ENCODE measurements at regions not wholly inside any gene's neighbourhood (a gene's known extent, or its start where the extent isn't known, plus 50 kb on each side); places are given as distances from the start of the nearest gene placed in this dataset.

GRCh38 chr6:168374541-168375071, 55.0 kb upstream of the DACT2 start:
- peaks cover 0 to 24% (median 12%) of the 10 kb centered on the region in 4 donors for H3K4me1 ChIP-seq
- no peak overlapping the region for H3K27ac ChIP-seq
- DNase-seq = no peak
- H3K4me3 ChIP-seq = no peak overlapping the region
- H3K27me3 ChIP-seq = no peaks in the 10 kb centered on the region
- TF ChIP-seq CTCF (IDR thresholded peaks at IDR 0.05) (no peak), POLR2A (IDR thresholded peaks at IDR 0.05) (no peak), POLR2AphosphoS5 (IDR thresholded peaks at IDR 0.05) (no peak), EP300 (IDR thresholded peaks at IDR 0.05) (no peak)
- intact Hi-C loops (cut with DNase I; ENCODE audit: low total_unique reads) = loop anchor here (5.0 kb wide), 1 partner anchor 508 kb away; no protein-coding TSS in a partner anchor
- H3K9me3 ChIP-seq = no peaks in the 10 kb centered on the region
- H3K36me3 ChIP-seq = no peaks in the 10 kb centered on the region
- 86 to 90% (median 88%) methylated on average over 14 to 15 of the region's 15 CpGs for WGBS, 5 donors

DNA sequence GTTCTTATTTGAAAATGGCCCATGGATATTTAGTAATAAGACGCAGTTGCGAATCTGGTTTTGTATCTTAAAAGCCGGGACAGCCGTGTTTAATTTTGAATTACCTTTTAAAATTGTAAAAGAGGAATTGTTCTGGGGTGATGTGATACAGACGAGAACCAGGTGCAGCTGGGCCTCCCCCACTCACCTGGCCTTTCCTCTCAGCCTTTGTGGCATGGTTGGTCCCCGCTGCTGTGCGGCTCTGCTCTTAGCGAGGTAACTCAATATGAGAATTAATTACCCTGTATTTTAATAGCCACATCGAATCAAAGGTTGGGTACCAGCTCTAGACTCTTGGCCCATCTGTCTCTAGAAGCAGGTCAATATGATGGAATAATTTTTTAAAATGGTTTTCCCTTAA, 56.5 kb upstream of the DACT2 start:
- no peaks in the 10 kb centered on the region for H3K9me3 ChIP-seq
- H3K27ac ChIP-seq = no peak overlapping the region
- intact Hi-C loops (cut with DNase I; ENCODE audit: low total_unique reads) = no loop called here
- H3K36me3 ChIP-seq = no peaks in the 10 kb centered on the region
- DNase-seq = no peak
- no peaks in the 10 kb centered on the region for H3K27me3 ChIP-seq
- peaks cover 0 to 15% (median 7%) of the 10 kb centered on the region in 4 donors for H3K4me1 ChIP-seq
- H3K4me3 ChIP-seq = no peak overlapping the region
- TF ChIP-seq EP300 (IDR thresholded peaks at IDR 0.05) (no peak), CTCF (IDR thresholded peaks at IDR 0.05) (no peak), POLR2A (IDR thresholded peaks at IDR 0.05) (no peak)
- 91 to 94% (median 92%) methylated on average over 9 of the region's 9 CpGs for WGBS, 5 donors

DNA sequence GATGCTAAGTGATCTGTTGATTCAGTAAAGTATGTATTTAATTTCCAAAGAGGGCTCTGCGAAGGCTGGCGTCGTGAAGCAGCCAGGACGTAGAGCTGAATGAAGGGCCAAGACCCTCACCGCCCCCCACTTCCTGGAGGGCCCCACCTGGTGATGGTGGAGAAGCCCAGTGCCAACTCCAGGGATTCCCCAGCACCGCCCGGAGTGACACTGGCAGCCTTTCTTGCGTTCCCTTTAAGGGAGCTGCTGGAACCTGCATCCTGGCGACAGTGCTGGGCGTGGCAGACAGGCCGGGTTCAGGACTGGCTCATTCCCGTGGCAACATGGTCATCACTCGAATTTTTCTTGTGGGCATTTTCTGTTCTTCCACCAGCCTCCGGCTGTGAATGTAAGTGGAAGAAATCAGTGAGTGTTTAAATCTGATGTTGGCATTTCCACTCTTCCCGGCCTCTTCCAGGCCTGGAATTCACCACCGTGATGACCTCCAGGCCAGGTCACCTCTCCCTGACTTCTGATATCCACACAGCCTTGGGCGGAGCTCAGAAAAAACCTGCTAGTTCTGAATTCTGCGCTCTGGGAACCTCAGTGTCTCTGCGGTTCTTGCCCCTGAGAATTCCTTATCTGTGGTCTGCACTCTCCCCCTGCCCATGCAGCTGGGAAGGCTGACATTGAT, 57.4 kb upstream of the DACT2 start:
- H3K27ac ChIP-seq = peak overlapping the region in 2 of 5 donors; percentile 36 to 47
- TF ChIP-seq CTCF (IDR thresholded peaks at IDR 0.05) = no peak
- TF ChIP-seq EP300 (IDR thresholded peaks at IDR 0.05) = no peak
- no peak for TF ChIP-seq POLR2A (IDR thresholded peaks at IDR 0.05)
- no peak for TF ChIP-seq POLR2AphosphoS5 (IDR thresholded peaks at IDR 0.05)
- H3K27me3 ChIP-seq = no peaks in the 10 kb centered on the region
- no peak overlapping the region for H3K4me3 ChIP-seq
- intact Hi-C loops (cut with DNase I; ENCODE audit: low total_unique reads) = no loop called here
- peaks cover 0 to 15% (median 7%) of the 10 kb centered on the region in 4 donors for H3K4me1 ChIP-seq
- H3K9me3 ChIP-seq = no peaks in the 10 kb centered on the region
- no peak for DNase-seq
- H3K36me3 ChIP-seq = no peaks in the 10 kb centered on the region
- 47 to 63% (median 56%) methylated on average over 17 to 19 of the region's 19 CpGs for WGBS, 5 donors

GRCh38 chr6:168377484-168377855, 57.9 kb upstream of the DACT2 start:
- H3K4me1 ChIP-seq = peaks cover 0 to 14% (median 7%) of the 10 kb centered on the region in 4 donors
- no peaks in the 10 kb centered on the region for H3K36me3 ChIP-seq
- DNase-seq = peak in 1 of 2 donors; percentile 72
- TF ChIP-seq EP300 (IDR thresholded peaks at IDR 0.05) = no peak
- H3K9me3 ChIP-seq = no peaks in the 10 kb centered on the region
- intact Hi-C loops (cut with DNase I; ENCODE audit: low total_unique reads) = no loop called here
- H3K27me3 ChIP-seq = no peaks in the 10 kb centered on the region
- H3K4me3 ChIP-seq = no peak overlapping the region
- 22 to 44% (median 40%) methylated on average over 11 to 17 of the region's 17 CpGs for WGBS, 5 donors
- H3K27ac ChIP-seq = peak overlapping the region in 2 of 5 donors; percentile 36 to 47
